Activated CD4-positive, alpha-beta T cell treated with anti-CD3 and anti-CD28 coated beads for 48 hours (primary cell): ENCODE measurements at regions not wholly inside any gene's neighbourhood (a gene's known extent, or its start where the extent isn't known, plus 50 kb on each side); places are given as distances from the start of the nearest gene placed in this dataset.
"Not testable (repeated sequence)": the region's sequence is repeated elsewhere in the genome, so short reads cannot be mapped to it uniquely, and the experiment has no call there.

Experiments
- DNase-seq: peaks from one replicate; pipeline ENCODE4 v3.0.0-alpha.2; 2020

DNA sequence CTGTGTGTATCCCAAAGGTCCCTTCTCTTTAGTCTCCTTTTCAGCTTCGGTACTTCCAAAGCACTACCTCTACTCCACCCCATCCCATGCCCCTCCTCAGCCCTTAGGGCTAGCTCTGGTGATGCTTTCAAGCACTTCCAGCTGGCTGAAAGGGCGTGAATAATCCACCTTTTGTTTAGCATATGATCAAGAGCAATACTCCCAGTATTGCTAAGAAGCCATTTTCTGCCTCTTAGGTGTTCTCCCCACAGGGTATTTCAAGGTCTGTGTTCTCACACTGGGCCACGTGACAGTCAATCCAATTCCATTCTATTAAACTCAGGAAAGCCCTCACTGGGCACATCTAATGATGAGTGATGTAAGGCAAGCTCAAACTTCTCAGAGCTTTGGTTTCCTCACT is 298.5 kb upstream of the PROX1 start:
- no peak for DNase-seq

DNA sequence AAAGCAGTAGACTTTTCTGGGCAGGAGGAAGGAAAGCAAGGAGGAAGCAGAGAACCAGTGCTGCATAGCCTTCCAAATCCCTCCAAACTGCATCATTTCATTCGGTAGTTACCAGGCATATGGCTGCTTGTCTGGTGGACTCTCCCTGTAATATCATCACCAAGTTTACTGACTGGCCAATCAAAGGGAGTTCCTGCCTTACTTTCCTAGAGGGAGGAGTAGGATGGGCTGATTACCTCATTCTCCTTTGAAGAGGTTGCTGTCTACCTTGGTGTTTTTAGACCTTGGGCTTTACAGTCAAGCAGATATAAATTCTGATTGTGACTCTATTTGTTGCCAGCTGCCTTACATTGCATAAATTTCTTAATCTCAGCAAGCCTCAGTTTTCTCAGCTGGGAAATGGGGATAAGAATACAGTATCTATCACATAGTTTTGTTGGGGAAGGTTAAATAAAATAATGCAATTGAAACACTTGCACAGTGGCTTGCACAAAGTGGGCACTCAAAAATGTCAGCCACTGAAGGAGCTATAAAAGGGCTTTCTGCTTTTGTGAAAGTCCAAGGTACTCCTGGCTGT is 297.3 kb upstream of the PROX1 start:
- no peak for DNase-seq

DNA sequence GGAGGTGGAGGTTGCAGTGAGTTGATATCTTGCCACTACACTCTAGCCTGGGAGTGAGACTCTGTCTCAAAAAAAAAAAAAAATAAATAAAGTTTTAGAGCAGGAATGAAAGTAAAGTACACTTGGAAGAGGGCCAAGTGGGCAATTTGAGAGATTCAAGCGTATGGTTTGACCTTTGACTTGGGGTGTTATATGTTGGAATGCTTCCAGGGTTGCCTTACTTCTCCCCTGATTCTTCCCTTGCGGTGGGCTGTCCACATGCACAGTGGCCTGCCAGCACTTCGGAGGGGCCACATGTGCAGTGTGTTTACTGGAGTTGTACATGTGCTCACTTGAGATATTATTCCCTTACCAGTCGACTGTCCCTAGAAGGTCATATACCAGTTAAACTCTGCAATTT is 295.5 kb upstream of the PROX1 start:
- no peak for DNase-seq

DNA sequence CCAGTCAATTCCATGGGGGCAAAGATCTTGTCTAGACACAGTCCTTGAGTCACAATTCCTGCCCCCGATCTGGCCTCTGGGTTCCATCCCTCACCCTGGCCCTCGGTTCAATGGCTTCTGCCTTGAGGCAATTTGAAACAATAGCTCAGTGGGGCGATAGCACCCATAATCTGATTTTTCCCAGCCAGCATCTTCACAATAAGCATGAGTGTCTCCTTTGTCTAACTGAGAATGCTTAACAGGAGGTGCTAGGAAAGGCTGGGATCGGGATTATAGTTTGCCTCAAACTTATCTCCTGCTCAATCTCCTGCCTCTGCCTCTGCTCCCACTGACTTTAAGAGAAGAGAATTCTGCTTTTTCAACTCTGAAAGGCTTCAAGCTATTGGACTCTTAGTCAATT is 293.9 kb upstream of the PROX1 start:
- DNase-seq = no peak

DNA sequence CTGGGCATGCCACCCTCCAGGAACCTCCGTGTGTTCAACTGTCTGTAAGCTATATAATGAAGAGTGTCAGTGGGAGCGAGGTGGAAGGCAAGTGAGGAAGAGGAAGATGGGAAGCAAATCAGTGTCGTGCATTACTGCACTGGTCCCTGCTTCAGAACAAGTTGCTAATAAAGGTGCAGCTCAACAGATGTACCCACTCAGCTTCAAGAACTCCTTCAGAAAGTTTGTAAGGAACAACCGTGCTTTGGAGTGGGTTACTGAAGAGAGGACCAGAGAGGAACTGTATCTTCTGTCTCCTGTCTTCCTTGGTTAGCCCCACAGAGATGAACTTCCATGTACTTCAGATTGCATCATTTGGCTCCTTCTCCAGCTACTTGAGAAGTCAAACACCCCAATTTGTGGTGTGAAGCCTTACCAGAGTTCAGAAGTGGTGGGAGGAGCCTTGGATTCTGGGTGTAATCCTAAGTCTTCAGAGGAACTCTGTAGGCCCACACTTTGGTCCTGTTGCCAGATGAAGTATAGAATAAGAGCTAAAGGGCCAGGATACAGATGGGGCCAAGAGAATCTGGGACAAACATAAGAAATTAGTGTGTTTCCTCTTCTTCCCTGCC is 290.5 kb upstream of the PROX1 start:
- no peak for DNase-seq

DNA sequence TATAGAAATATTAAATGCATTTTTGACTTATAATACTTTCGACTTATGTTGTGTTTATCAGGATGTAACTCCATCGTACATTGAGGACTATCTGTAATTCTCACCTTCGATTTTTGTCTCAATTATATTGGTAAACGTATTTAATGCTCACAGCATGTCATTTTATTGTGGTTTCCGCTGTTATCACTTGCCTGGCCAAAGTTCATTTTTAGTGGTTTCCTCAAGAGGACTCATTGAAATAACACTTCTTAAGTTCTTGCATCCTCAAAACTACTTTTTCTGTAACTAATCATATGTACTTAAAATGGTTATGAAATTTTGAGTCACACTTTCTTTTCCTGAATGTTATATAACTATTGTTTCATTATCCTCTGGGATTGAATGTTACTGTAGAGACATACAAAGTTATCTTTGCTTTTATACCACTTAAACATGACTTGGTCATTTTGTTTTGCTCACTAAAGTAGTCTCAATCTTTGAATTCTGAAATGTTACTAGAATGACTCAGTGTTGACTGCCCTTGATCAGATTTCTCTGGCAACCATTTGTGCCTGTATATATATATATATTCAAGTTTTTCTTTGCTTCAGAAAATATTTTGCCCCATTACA is 289.6 kb upstream of the PROX1 start:
- no peak for DNase-seq

DNA sequence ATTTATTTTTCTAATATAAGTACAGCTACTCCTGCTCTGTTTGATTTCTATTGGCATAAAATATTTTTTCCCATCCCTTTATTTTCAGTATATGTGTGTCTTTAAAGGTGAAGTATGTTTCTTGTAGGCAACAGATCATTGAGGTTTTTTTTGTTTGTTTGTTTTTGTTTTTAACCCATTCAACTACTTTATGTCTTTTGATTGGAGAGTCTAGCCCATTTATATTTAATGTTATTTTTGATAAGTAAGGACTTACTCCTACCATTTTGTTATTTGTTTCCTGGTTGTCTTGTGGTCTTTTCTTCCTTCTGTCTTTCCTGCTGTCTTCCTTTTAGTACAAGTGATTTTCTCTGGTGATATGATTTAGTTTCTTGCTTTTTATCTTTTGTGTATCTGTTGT is 285.1 kb upstream of the PROX1 start:
- no peak for DNase-seq

DNA sequence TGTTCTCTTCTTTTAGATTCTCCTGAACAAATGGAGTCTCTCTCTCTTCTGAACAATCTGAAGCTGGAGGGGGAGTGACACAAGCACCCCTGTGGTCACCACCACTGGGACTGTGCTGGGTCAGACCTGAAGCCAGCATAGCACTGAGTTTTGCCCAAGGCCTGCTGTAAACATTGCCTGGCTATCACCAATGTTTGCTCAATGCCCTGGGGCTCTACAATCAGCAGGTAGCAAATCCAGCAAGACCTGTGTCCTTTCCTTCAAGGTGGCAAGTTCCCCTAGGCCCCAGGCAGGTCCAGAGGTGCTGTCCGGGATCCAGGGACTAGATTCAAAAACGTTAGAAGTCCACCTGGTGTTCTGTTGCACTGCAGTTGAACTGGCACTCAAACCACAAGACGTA is 282.8 kb upstream of the PROX1 start:
- no peak for DNase-seq

DNA sequence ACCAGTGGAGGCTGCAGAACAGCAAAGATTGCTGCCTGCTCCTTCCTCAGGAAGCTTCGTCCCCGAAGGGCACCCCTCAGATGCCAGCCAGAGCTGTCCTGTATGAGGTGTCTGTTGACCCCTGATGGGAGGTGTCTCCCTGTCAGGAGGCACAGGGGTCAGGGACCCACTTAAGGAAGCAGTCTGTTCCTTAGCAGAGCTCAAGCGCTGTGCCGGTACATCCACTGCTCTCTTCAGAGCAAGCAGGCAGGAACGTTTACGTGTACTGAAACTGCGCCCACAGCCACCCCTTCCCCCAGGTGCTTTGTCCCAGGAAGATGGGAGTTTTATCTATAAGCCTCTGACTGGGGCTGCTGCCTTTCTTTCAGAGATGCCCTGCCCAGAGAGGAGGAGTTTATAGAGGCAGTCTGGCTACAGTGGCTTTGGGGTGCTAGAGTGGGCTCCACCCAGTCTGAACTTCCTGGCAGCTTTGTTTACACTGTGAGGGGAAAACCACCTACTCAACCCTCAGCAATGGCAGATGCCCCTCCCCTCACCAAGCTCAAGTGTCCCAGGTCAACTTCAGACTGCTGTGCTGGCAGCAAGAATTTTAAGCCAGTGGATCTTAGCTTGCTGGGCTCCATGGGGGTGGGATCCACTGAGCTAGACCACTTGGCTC is 275.8 kb upstream of the PROX1 start:
- not testable (repeated sequence) for DNase-seq

DNA sequence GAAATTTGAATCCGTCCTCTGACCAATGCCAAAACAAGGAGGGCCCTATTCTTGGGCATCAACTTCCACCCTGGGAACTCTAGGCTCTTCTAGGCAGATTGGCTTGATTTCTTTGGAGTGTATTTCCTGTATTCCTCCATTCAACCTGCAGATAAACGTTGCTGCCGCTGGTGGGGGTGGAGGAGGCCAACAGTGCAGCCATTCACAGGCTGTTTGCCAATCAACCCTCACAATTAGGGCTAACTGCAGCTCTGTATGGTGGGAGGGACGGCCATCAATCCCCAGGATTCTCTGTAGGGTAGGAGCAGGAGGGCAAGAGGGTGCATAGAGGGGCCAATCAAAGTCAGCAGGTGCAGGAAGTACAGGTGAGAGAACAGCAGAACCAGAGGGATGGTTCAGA is 273.1 kb upstream of the PROX1 start:
- DNase-seq = no peak

DNA sequence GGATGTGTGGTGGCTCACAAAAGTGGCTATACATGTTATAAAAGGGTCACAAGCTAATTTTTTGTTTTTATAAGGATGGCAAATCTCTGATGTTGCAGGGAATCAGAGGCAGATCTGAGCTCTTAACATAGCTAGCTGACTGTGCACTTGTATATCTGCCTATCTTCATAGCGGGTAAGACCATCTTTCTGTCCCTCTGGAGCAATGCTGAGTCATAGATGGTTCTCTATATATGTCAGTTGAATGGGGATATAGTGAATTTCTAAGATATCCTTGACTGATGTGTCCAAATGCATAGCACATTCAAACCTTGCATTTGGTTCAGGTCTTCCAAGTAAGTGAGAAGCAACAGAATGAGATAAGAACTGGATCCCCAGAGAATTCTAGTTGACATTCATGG is 272.6 kb upstream of the PROX1 start:
- no peak for DNase-seq

DNA sequence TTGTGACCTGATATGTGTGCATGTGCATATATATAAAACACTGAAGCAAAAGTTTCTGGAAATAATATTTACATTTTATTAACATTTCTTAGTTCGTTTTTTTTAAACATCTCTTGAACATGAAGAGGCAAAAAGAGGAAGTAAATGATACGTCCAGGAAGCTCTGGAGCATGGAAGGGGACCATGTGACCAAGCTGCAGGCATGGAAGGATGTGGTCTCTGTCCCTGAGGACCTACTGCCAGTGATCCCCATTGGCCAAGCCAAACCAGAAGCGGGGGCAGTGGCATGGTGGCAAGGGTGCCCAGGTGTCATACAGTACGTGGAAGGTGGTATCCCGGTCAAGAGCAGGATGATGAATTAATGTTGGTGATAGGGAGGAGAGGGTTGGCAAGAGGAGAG is 268.3 kb upstream of the PROX1 start:
- no peak for DNase-seq

DNA sequence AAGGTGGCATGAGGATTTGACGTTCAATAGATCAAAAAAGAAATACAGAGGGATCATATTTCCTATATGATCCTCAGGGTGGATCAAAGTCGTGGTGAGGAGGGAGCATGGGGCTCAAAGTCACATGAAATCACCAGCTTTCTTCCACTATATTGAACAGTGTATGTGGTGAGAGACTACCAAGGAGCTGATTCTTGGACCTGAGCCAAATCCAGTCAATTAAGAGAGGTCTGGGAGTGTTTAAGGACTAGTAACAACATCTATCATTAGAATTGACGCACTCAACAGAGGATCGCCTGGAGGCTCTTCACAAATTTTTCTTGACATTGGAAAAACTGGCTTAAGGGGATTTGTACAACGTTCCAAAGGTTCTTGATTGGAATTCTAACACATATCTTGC is 267.7 kb upstream of the PROX1 start:
- DNase-seq = no peak

DNA sequence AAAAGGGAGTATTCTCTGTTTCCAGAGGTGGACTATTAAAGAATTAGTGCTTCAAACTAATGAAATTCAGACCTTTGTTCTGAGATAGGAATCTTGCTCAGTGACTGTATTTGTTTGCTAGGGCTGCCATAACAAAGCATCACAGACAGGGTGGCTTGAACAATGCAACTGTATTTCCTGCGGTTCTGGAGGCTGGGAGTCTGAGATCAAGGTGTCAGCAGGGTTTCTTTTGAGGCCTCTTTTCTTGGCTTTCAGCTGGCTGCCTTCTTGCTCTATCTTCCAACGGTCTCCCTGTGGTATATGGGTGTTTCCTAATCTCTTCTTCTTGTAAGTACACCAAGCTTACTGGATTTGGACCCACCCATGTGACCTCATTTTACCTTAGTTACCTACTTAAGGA is 264.6 kb upstream of the PROX1 start:
- DNase-seq = no peak

DNA sequence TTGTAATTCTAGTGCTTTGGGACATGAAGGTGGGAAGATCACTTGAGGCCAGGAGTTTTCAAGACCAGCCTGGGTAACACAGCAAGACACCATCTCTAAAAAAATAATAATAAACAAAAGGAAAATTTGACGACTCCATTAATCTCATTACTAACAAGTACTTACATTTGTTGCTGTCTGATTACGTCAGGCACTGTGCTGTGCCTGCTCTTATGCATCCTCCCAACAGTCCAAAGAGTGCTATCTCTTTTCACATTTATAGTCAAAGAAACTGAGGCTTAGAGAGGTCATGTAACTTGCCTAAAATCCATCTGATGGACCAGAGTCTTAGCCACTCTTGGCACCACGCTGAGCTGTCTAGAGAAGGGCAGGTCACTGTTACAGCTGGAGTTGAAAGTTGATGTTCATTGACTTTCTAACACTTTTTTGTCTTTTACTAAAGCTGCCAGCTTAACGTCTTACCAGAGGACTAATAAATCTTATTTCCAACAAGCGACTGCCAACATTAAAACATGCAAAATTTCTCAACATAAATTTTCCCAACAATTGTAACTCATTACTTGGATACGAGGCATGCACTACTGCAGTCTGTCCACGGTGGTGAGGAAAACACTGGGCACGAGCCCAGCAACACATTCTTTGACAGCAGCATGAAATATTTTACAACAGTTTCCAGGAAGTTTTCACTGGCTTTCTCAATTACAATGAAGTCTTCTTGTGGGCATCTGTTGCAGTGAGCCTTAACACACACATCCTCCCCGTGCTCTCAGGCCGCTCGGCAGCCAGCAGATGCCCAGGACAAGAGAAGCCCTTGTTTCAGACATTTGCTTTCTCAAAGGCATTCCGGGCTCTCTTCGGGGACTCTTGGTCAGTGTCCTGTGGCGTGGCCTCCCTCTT is 262.9 kb upstream of the PROX1 start:
- no peak for DNase-seq

DNA sequence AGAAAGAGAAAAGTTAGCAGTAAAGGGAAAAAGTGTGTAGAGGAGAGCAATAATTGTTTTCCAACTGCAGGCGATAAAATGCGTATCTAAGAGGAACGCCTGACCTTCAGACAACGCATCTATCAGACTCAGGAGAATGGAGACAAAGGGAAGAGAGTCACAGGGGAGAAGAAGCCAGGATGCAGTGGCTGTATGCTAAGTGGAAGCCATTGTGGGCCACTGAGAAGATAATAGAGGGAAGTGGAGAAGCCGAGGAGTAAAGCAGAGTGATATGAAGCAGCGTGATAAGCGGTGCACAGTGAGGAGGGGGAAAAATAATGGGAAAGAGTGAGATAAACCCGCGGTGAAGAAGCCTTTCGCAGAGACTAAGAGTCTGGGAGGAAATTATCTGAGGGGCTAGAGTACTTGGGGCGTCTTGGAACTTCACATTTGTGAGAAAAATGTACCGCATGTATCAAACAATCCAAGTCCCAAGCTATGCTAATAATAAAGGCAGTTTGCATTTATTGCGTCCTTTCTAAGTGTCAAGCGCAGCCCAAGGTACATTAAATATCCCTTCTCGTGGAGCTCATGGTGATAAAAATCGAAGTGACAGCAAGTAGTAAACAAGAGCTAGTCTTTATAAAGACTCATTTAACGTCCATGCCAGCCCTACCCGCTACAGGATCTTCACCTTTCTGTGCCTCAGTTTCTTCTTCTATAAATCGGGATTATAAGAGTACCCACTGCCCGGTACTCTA is 259.8 kb upstream of the PROX1 start:
- DNase-seq = no peak

DNA sequence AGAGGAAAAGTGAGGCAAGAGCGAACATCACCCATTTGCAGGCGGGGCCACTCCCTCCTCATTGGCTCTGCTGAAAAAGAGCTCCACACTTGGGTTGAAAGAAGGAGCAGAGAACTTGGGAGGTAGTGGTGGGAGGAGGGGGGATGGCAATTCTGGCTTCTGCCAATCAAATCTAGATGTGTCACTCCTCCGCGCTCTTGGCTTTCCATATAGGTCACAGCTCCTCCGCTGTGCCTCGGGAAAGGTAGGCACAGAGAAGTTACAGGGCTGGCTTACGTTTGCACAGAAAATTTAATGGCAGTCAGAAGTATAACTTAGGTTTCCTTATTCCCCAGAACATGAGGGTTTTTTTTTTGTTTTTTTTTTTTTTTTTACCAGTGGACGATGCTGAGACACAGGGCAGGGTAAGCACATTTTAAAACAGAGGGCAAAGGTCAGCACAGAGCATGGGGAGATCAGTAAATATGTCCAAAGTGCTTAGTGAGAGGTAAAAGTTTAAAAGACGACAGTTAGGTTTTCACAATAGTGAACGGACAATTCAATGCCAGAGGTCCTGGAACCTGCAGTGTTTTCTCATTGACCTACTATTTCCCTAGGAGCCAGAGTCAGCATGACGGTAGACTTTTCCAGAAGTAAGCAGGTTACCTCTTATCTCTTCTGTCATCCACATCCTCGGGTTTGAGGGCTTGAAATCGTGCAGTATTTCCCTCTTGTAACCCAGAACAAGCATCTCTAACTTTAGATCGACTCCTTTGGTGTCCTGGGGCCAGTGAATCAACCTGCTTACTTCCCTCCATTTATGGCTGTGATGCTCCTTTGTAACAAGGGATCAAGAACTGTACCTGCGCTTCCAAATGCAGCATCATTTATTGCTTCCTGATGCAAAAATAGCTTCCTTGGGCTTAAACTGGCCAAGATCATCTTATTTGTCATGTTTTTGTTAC is 258.9 kb upstream of the PROX1 start:
- no peak for DNase-seq

DNA sequence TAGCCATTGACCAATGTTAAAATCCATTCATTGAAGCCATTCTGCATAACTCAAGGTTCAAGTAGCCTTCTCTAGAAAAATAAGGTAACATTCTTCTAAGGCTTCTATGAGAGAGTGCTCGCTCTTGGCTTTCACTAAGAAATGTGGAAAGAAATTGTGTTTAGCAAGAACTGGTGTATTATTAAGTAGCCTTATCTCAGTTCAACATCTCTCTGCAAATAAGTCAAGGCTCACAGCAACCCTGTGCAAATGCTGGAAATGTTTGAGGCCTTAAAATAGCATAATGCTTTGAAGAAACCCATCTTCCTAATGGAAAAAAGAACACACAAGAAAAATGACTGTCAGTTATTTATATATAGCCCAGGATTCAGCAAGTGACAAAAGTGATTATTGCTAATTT is 254.1 kb upstream of the PROX1 start:
- DNase-seq = no peak

DNA sequence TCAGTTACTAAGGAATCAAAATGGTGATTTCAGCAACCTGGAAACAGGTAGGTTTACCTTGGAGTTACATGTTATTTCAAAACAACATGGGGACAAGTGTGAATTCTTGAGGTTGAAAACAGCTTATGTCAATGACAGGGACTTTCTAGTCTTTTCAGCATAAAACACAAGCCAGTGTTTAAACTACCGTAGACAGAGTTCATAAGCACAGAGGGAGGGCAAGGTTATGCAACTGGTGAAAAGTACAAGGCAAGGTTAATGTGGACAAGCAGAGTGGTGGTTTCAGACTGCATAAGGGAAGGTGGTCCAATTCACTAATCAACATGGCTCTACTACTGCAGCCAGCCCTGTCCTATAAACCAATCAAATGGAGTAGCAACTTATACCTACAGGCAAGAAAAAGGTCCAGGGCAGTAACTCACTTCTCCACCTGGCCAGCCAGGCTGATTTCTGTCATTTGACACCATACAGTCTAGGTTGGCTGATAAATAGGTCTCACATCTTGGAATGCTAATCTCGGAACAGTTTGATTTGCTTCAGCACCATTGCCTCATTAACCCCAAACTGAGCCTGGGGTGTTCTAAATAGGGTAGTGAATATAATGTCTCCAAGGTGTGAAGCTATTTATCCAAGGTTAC is 250.3 kb upstream of the PROX1 start:
- no peak for DNase-seq

DNA sequence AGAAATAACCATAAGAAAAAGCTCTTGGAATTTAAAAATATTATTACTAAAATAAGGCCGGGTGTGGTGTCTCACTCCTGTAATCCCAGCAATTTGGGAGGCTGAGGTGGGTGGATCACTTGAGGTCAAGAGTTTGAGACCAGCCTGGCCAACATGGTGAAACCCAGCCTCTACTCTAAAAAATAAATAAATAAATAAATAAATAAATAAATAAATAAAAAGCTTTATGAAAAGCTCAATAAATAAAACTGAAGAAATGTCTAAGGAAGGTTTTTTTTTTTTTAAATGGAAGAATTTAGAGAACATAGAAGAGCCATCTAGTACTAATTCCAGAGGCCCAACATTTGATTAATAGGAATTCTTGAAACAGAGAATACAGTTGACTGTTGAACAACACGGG is 249.1 kb upstream of the PROX1 start:
- no peak for DNase-seq

DNA sequence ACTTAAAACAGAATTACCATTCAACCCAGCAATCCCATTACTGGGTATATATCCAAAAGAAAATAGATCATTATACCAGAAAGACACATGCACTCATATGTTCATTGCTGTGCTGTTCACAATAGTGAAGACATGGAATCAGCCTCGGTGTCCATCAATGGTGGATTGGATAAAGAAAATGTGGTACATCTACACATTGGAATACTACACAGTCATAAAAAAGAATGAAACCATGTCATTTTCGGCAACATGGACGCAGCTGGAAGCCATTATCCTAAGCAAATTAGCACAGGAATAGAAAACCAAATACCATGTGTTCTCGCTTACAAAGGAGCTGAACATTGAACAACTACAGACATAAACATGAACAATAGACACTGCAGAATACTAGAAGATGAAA is 244.8 kb upstream of the PROX1 start:
- DNase-seq = no peak
